ENCODE measurements at regions not wholly inside any gene's neighbourhood (a gene's known extent, or its start where the extent isn't known, plus 50 kb on each side); places are given as distances from the start of the nearest gene placed in this dataset.

GRCh38 chr18:73279498-73279897, 411.7 kb upstream of the NETO1 start:
- no peak for TF ChIP-seq CTCF (IDR thresholded peaks at IDR 0.05; ENCODE audit: extremely low read depth, low read depth, low read length)
- DNase-seq (ENCODE audit: insufficient read length, low spot score, missing footprints): no peak
- no peak overlapping the region for H3K4me3 ChIP-seq (ENCODE audit: insufficient read depth, low read length)

GRCh38 chr18:73274812-73275621, 407.2 kb upstream of the NETO1 start:
- Histone ChIP-seq H3K4me1 (ENCODE audit: insufficient read depth, low read length) (no peaks in the 10 kb centered on the region), H3K79me2 (ENCODE audit: insufficient read depth, low read length) (no peaks in the 10 kb centered on the region), H3K9me3 (ENCODE audit: low read depth, low read length) (no peaks in the 10 kb centered on the region), H3K27ac (ENCODE audit: low read depth, low read length) (no peak overlapping the region), H3K4me2 (ENCODE audit: insufficient read depth, low read length) (no peak overlapping the region), H4K20me1 (ENCODE audit: insufficient read depth, low read length) (no peaks in the 10 kb centered on the region), H3K4me3 (ENCODE audit: insufficient read depth, low read length) (no peak overlapping the region), H2AFZ (ENCODE audit: low read length) (no peak overlapping the region), H3K27me3 (ENCODE audit: insufficient read depth, low read length) (no peaks in the 10 kb centered on the region), H3K36me3 (ENCODE audit: insufficient read depth, low read length) (no peaks in the 10 kb centered on the region)
- no peak for TF ChIP-seq CTCF (IDR thresholded peaks at IDR 0.05; ENCODE audit: extremely low read depth, low read depth, low read length)
- DNase-seq (ENCODE audit: insufficient read length, low spot score, missing footprints): no peak

More at GRCh38 chr18:73279498-73279897, 411.7 kb upstream of the NETO1 start:
- Histone ChIP-seq H2AFZ (ENCODE audit: low read length) (no peak overlapping the region), H3K9me3 (ENCODE audit: low read depth, low read length) (no peaks in the 10 kb centered on the region), H3K27me3 (ENCODE audit: insufficient read depth, low read length) (no peaks in the 10 kb centered on the region), H3K36me3 (ENCODE audit: insufficient read depth, low read length) (no peaks in the 10 kb centered on the region), H3K79me2 (ENCODE audit: insufficient read depth, low read length) (no peaks in the 10 kb centered on the region), H3K4me1 (ENCODE audit: insufficient read depth, low read length) (no peaks in the 10 kb centered on the region), H3K4me2 (ENCODE audit: insufficient read depth, low read length) (no peak overlapping the region), H4K20me1 (ENCODE audit: insufficient read depth, low read length) (no peaks in the 10 kb centered on the region), H3K27ac (ENCODE audit: low read depth, low read length) (no peak overlapping the region)

- Histone ChIP-seq H3K4me1 (ENCODE audit: insufficient read depth, low read length) (no peaks in the 10 kb centered on the region), H3K9me3 (ENCODE audit: low read depth, low read length) (no peaks in the 10 kb centered on the region), H3K27me3 (ENCODE audit: insufficient read depth, low read length) (no peaks in the 10 kb centered on the region), H3K4me3 (ENCODE audit: insufficient read depth, low read length) (no peak overlapping the region), H3K4me2 (ENCODE audit: insufficient read depth, low read length) (no peak overlapping the region), H4K20me1 (ENCODE audit: insufficient read depth, low read length) (no peaks in the 10 kb centered on the region), H3K36me3 (ENCODE audit: insufficient read depth, low read length) (no peaks in the 10 kb centered on the region), H2AFZ (ENCODE audit: low read length) (no peak overlapping the region), H3K27ac (ENCODE audit: low read depth, low read length) (no peak overlapping the region), H3K79me2 (ENCODE audit: insufficient read depth, low read length) (no peaks in the 10 kb centered on the region)
- no peak for TF ChIP-seq CTCF (IDR thresholded peaks at IDR 0.05; ENCODE audit: extremely low read depth, low read depth, low read length)
- no peak for DNase-seq (ENCODE audit: insufficient read length, low spot score, missing footprints)
Measured at GRCh38 chr18:73270920-73271634, 403.3 kb upstream of the NETO1 start.

- H3K79me2 ChIP-seq (ENCODE audit: insufficient read depth, low read length): no peaks in the 10 kb centered on the region
- H3K4me2 ChIP-seq (ENCODE audit: insufficient read depth, low read length): no peak overlapping the region
- no peaks in the 10 kb centered on the region for H3K4me1 ChIP-seq (ENCODE audit: insufficient read depth, low read length)
- H3K9me3 ChIP-seq (ENCODE audit: low read depth, low read length): no peaks in the 10 kb centered on the region
- no peaks in the 10 kb centered on the region for H3K36me3 ChIP-seq (ENCODE audit: insufficient read depth, low read length)
- H4K20me1 ChIP-seq (ENCODE audit: insufficient read depth, low read length): no peaks in the 10 kb centered on the region
- no peak for DNase-seq (ENCODE audit: insufficient read length, low spot score, missing footprints)
- H3K4me3 ChIP-seq (ENCODE audit: insufficient read depth, low read length): no peak overlapping the region
- TF ChIP-seq CTCF (IDR thresholded peaks at IDR 0.05; ENCODE audit: extremely low read depth, low read depth, low read length): no peak
- H3K27ac ChIP-seq (ENCODE audit: low read depth, low read length): no peak overlapping the region
- no peak overlapping the region for H2AFZ ChIP-seq (ENCODE audit: low read length)
- no peaks in the 10 kb centered on the region for H3K27me3 ChIP-seq (ENCODE audit: insufficient read depth, low read length)
Measured at GRCh38 chr18:73264562-73264921, 396.8 kb upstream of the NETO1 start.

Measured in osteoblast (primary cell).